ENCODE measurements at regions not wholly inside any gene's neighbourhood (a gene's known extent, or its start where the extent isn't known, plus 50 kb on each side); places are given as distances from the start of the nearest gene placed in this dataset.

- no peak for TF ChIP-seq YY1 (IDR thresholded peaks at IDR 0.05; ENCODE audit: low read depth)
- no peak for TF ChIP-seq EP300 (IDR thresholded peaks at IDR 0.05; ENCODE audit: borderline replicate concordance)
- no peak for TF ChIP-seq EGR1 (IDR thresholded peaks at IDR 0.05)
- no peak for TF ChIP-seq TAF1 (IDR thresholded peaks at IDR 0.05; ENCODE audit: low read depth)
- no peak for TF ChIP-seq ZBTB7A (IDR thresholded peaks at IDR 0.05; ENCODE audit: low read depth)
- TF ChIP-seq MAX (IDR thresholded peaks at IDR 0.05): no peak
- no peak for TF ChIP-seq FOXM1 (IDR thresholded peaks at IDR 0.05; ENCODE audit: borderline replicate concordance, low read depth)
- TF ChIP-seq RAD21 (IDR thresholded peaks at IDR 0.05; ENCODE audit: low read depth): no peak
Observed at GRCh38 chr7:27434756-27435400, 192.3 kb downstream of the EVX1 start.

GRCh38 chr7:27435461-27435860, 192.9 kb downstream of the EVX1 start:
- TF ChIP-seq NFIC (IDR thresholded peaks at IDR 0.05): no peak
- no peak for TF ChIP-seq ZBTB7A (IDR thresholded peaks at IDR 0.05; ENCODE audit: low read depth)
- TF ChIP-seq YY1 (IDR thresholded peaks at IDR 0.05; ENCODE audit: low read depth): no peak
- TF ChIP-seq RAD21 (IDR thresholded peaks at IDR 0.05; ENCODE audit: low read depth): no peak
- TF ChIP-seq FOXM1 (IDR thresholded peaks at IDR 0.05; ENCODE audit: borderline replicate concordance, low read depth): no peak
- TF ChIP-seq CEBPB (IDR thresholded peaks at IDR 0.05): no peak
- no peak for TF ChIP-seq USF1 (IDR thresholded peaks at IDR 0.05)
- no peak for TF ChIP-seq TEAD4 (IDR thresholded peaks at IDR 0.05)

- TF ChIP-seq RAD21 (IDR thresholded peaks at IDR 0.05; ENCODE audit: low read depth): no peak
- TF ChIP-seq USF1 (IDR thresholded peaks at IDR 0.05): no peak
- no peak for TF ChIP-seq FOXM1 (IDR thresholded peaks at IDR 0.05; ENCODE audit: borderline replicate concordance, low read depth)
- no peak for TF ChIP-seq YY1 (IDR thresholded peaks at IDR 0.05; ENCODE audit: low read depth)
Observed at GRCh38 chr7:27438881-27439589, 196.4 kb downstream of the EVX1 start.

GRCh38 chr7:27442455-27442854, 199.9 kb downstream of the EVX1 start:
- TF ChIP-seq EGR1 (IDR thresholded peaks at IDR 0.05) (no peak), CEBPB (IDR thresholded peaks at IDR 0.05) (no peak), TAF1 (IDR thresholded peaks at IDR 0.05; ENCODE audit: low read depth) (no peak)

- TF ChIP-seq CREB1 (IDR thresholded peaks at IDR 0.05; ENCODE audit: low read depth) (no peak), MAX (IDR thresholded peaks at IDR 0.05) (no peak), YY1 (IDR thresholded peaks at IDR 0.05; ENCODE audit: low read depth) (no peak), RAD21 (IDR thresholded peaks at IDR 0.05; ENCODE audit: low read depth) (no peak), EGR1 (IDR thresholded peaks at IDR 0.05) (no peak), ZBTB7A (IDR thresholded peaks at IDR 0.05; ENCODE audit: low read depth) (no peak), EP300 (IDR thresholded peaks at IDR 0.05; ENCODE audit: borderline replicate concordance) (no peak), TEAD4 (IDR thresholded peaks at IDR 0.05) (no peak), CEBPB (IDR thresholded peaks at IDR 0.05) (no peak), FOXM1 (IDR thresholded peaks at IDR 0.05; ENCODE audit: borderline replicate concordance, low read depth) (no peak)
Observed at GRCh38 chr7:27453702-27454405, 208.8 kb downstream of the HIBADH start.

- TF ChIP-seq MAX (IDR thresholded peaks at IDR 0.05) (no peak), CREB1 (IDR thresholded peaks at IDR 0.05; ENCODE audit: low read depth) (no peak), EGR1 (IDR thresholded peaks at IDR 0.05) (no peak), TAF1 (IDR thresholded peaks at IDR 0.05; ENCODE audit: low read depth) (no peak), ZBTB7A (IDR thresholded peaks at IDR 0.05; ENCODE audit: low read depth) (no peak), NFIC (IDR thresholded peaks at IDR 0.05) (no peak), TCF12 (IDR thresholded peaks at IDR 0.05; ENCODE audit: low read depth) (no peak), FOXM1 (IDR thresholded peaks at IDR 0.05; ENCODE audit: borderline replicate concordance, low read depth) (no peak), CEBPB (IDR thresholded peaks at IDR 0.05) (no peak), RAD21 (IDR thresholded peaks at IDR 0.05; ENCODE audit: low read depth) (no peak), USF1 (IDR thresholded peaks at IDR 0.05) (no peak), EP300 (IDR thresholded peaks at IDR 0.05; ENCODE audit: borderline replicate concordance) (no peak), REST (IDR thresholded peaks at IDR 0.05; ENCODE audit: low read depth) (no peak)
Observed at GRCh38 chr7:27459021-27459730, 203.5 kb downstream of the HIBADH start.
